ENCODE measurements at regions not wholly inside any gene's neighbourhood (a gene's known extent, or its start where the extent isn't known, plus 50 kb on each side); places are given as distances from the start of the nearest gene placed in this dataset.
"Not testable (repeated sequence)": the region's sequence is repeated elsewhere in the genome, so short reads cannot be mapped to it uniquely, and the experiment has no call there.

- no peak for DNase-seq (ENCODE audit: low spot score)
Measured at GRCh38 chr5:3191585-3191984, 404.0 kb upstream of the IRX1 start.

DNA sequence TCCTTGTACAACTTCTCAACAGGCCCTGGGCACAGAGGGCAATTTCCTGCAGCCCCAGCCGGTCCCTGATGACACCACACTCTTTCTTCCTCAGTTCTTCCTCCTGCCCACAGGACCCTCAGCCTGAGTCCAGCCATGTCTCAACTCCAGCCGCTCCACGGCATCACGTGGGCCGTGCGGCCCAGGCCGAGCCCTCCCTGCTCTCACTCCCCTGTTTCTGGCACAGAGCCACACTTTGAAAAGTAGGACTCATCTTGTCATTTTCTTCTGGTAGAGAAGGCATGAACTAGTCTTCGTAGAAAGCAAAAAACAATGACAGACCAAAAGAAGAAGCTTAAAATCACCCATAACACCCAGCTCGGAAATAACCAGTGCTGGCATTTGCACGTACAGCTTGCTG, 404.7 kb upstream of the IRX1 start:
- DNase-seq (ENCODE audit: low spot score) = no peak

GRCh38 chr5:3190433-3190832, 405.2 kb upstream of the IRX1 start:
- no peak for DNase-seq (ENCODE audit: low spot score)

GRCh38 chr5:3187771-3188425, 407.7 kb upstream of the IRX1 start:
- no peak for DNase-seq (ENCODE audit: low spot score)

- DNase-seq (ENCODE audit: low spot score) = no peak
Measured at GRCh38 chr5:3186736-3187405, 408.8 kb upstream of the IRX1 start.

GRCh38 chr5:3186156-3186555, 409.5 kb upstream of the IRX1 start:
- no peak for DNase-seq (ENCODE audit: low spot score)

GRCh38 chr5:3185488-3185887, 410.1 kb upstream of the IRX1 start:
- DNase-seq (ENCODE audit: low spot score) = no peak

GRCh38 chr5:3182133-3182876, 413.3 kb upstream of the IRX1 start:
- DNase-seq (ENCODE audit: low spot score) = no peak

DNA sequence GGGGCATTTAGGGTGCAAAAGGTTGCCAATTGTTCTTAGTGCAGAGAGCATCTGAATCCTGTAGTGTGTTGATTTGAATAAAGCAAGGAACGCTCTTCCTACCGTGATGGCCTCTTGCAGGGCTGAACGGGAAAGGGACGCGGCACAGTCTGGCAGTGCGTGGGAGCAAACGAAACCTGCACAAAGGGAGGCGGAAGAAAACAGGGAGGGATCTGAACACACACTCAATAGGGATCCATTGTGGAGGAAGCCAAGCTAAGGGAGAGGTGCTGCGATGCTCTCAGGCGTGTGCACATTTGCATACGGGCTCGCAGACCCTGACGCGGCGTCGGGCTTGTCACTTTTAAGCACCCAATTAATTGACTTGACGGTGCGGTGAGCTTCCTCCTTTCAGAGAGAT, 414.0 kb upstream of the IRX1 start:
- DNase-seq (ENCODE audit: low spot score) = no peak

- DNase-seq (ENCODE audit: low spot score) = no peak
Measured at GRCh38 chr5:3180636-3181035, 415.0 kb upstream of the IRX1 start.

- no peak for DNase-seq (ENCODE audit: low spot score)
Measured at GRCh38 chr5:3179220-3179619, 416.4 kb upstream of the IRX1 start.

- no peak for DNase-seq (ENCODE audit: low spot score)
Measured at GRCh38 chr5:3177338-3177737, 418.3 kb upstream of the IRX1 start.

- no peak for DNase-seq (ENCODE audit: low spot score)
Measured at GRCh38 chr5:3175416-3175815, 420.2 kb upstream of the IRX1 start.

GRCh38 chr5:3167473-3167872, 416.0 kb upstream of the IRX2 start:
- DNase-seq (ENCODE audit: low spot score) = no peak

GRCh38 chr5:3163626-3164025, 412.1 kb upstream of the IRX2 start:
- no peak for DNase-seq (ENCODE audit: low spot score)

- no peak for DNase-seq (ENCODE audit: low spot score)
Measured at GRCh38 chr5:3161672-3162071, 410.2 kb upstream of the IRX2 start.

- DNase-seq (ENCODE audit: low spot score) = peak; percentile 58
Measured at GRCh38 chr5:3157214-3157613, 405.7 kb upstream of the IRX2 start.

- DNase-seq (ENCODE audit: low spot score) = no peak
Measured at GRCh38 chr5:3155717-3156116, 404.2 kb upstream of the IRX2 start.

DNA sequence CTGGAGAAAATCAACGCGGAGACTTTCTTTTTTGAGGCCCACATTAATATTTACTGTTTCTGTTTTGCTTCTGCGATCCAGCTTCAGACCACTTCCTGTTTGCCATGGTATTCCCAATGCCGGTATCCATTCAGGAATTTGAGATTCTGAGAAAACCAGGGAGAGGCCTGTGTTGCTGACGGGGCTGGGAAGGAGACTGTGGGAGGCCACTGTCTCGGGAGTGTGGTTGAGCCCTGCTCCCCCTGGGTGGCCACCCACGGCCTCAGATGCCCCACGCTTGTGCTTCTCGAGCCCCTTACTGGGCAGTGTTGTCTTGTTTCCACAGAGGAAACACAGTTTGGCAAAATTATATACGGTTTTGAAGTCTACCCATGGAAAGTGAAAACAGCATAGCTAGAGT, 403.6 kb upstream of the IRX2 start:
- DNase-seq (ENCODE audit: low spot score) = no peak

DNA sequence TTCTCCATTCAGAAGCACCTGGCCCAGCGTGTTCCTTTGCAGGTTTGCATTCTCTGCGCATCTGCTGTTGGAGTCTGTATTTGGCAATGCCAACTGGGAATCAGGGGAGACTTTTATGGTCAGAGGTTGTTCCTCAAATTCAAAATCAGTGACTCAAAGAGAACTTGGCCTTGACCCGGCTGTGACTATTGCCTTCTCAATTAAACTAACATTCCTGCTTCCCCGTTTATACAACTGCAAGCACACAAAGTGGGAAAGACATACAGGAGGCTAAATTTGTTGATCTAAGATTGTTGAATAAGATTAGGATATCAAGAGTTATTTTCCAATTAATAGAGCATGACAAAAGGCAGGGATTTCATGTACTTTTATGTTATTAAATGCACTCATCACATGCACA, 402.4 kb upstream of the IRX2 start:
- DNase-seq (ENCODE audit: low spot score) = no peak

- DNase-seq (ENCODE audit: low spot score) = no peak
Measured at GRCh38 chr5:3153226-3153858, 401.9 kb upstream of the IRX2 start.

- DNase-seq (ENCODE audit: low spot score) = no peak
Measured at GRCh38 chr5:3149899-3150298, 398.4 kb upstream of the IRX2 start.

DNA sequence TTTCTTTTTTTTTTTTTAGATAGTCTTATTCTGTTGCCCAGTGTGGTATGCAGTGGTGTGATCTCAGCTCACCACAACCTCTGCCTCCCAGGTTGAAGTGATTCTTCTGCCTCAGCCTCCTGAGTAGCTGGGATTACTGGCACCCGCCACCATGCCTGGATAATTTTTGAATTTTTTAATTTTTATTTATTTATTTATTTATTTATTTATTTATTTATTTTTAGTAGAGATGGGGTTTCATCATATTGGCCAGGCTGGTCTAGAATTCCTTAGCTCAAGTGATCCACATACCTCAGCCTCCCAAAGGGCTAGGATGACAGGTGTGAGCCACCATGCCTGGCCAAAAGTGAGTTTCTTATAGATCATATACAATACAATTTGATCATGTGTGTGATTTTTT, 395.9 kb upstream of the IRX2 start:
- DNase-seq (ENCODE audit: low spot score) = not testable (repeated sequence)
